Upper lobe of left lung (tissue), 6 donors: ENCODE measurements at regions not wholly inside any gene's neighbourhood (a gene's known extent, or its start where the extent isn't known, plus 50 kb on each side); places are given as distances from the start of the nearest gene placed in this dataset.

Experiments used
- ATAC-seq, 2 donors: fragments of 200-7000 bp; cut with Tn5 transposase; one replicate each; pipeline ENCODE4 v1.9.1; 2022; ENCODE audit warnings: mild to moderate bottlenecking in 2 of 2, moderate library complexity in 2 of 2; ENCODE audit not compliant: low FRiP score in 2 of 2
- DNase-seq, 2 donors: peaks; one replicate each; pipeline ENCODE4 v3.0.0-alpha.2; 2019 to 2020
- H3K27ac ChIP-seq, 4 donors: fragments of 200-600 bp; sonication (generic); one replicate each; pipeline ENCODE4 v1.5.1; 2016 to 2019
- H3K27me3 ChIP-seq, 4 donors: fragments of 200-600 bp; sonication (generic); one replicate each; pipeline ENCODE4 v1.5.1; 2017 to 2019
- H3K36me3 ChIP-seq, 4 donors: fragments of 200-600 bp; sonication (generic); one replicate each; pipeline ENCODE4 v1.5.1; 2016 to 2019
- H3K4me1 ChIP-seq, 4 donors: fragments of 200-600 bp; sonication (generic); one replicate each; pipeline ENCODE4 v1.5.1; 2018 to 2019
- H3K4me3 ChIP-seq, 4 donors: fragments of 200-600 bp; sonication (generic); one replicate each; pipeline ENCODE4 v1.5.1; 2017 to 2019; ENCODE audit warnings: mild to moderate bottlenecking in 2 of 4, moderate library complexity in 1 of 4
- H3K9me3 ChIP-seq, 4 donors: fragments of 200-600 bp; sonication (generic); one replicate each; pipeline ENCODE4 v1.5.1; 2018 to 2019
- CTCF ChIP-seq, 6 experiments: fragments of 450-650 bp in 4 of 6; fragments of 200-600 bp in 2 of 6; sonication (generic) in 2 of 6; IDR thresholded peaks; one replicate each; pipeline ENCODE4 v1.5.1; 2016 to 2019; ENCODE audit warnings: antibody characterized with exemption in 6 of 6
- EP300 ChIP-seq, 4 donors: sonication (generic); formaldehyde crosslinking; IDR thresholded peaks; one replicate each; pipeline ENCODE4 v1.5.1; 2017; ENCODE audit warnings: antibody characterized with exemption in 4 of 4, control low read depth in 2 of 4
- POLR2A ChIP-seq, 4 donors: fragments of 450-650 bp; IDR thresholded peaks; one replicate each; pipeline ENCODE4 v1.5.1; 2016 to 2017; ENCODE audit warnings: antibody characterized with exemption in 4 of 4, mild to moderate bottlenecking in 2 of 4
- POLR2AphosphoS5 ChIP-seq, 2 donors: sonication (generic); formaldehyde crosslinking; IDR thresholded peaks; one replicate each; pipeline ENCODE4 v1.5.1; 2017; ENCODE audit warnings: antibody characterized with exemption in 2 of 2
- WGBS, 2 donors: methylation state at CpG; one replicate each; pipeline ENCODE4 v1.1.5; 2017 to 2018; 5-methylcytosine and 5-hydroxymethylcytosine counted together
- donor health status: DM: no; HTN: no; CAD: no; lungs with moderate emphysema.
- donor health status: DM: no; HTN: yes; CAD: no; lungs with severe emphysema.

GRCh38 chr3:127139601-127140500 is 53.1 kb upstream of the PRR23E start:
- no peak overlapping the region for H3K27ac ChIP-seq
- no peak for TF ChIP-seq EP300 (IDR thresholded peaks at IDR 0.05)
- TF ChIP-seq POLR2A (IDR thresholded peaks at IDR 0.05) = no peak
- no peak for TF ChIP-seq POLR2AphosphoS5 (IDR thresholded peaks at IDR 0.05)
- TF ChIP-seq CTCF (IDR thresholded peaks at IDR 0.05) = no peak
- no peaks in the 10 kb centered on the region for H3K36me3 ChIP-seq
- peaks cover 0 to 13% (median 0%) of the 10 kb centered on the region in 4 donors for H3K27me3 ChIP-seq
- no peaks in the 10 kb centered on the region for H3K9me3 ChIP-seq
- ATAC-seq (no peak), DNase-seq (no peak)
- H3K4me3 ChIP-seq = no peak overlapping the region
- WGBS, 2 donors = 91 to 92% methylated on average over 16 to 17 of the region's 17 CpGs
- peaks cover 9 to 30% (median 15%) of the 10 kb centered on the region in 4 donors for H3K4me1 ChIP-seq

DNA sequence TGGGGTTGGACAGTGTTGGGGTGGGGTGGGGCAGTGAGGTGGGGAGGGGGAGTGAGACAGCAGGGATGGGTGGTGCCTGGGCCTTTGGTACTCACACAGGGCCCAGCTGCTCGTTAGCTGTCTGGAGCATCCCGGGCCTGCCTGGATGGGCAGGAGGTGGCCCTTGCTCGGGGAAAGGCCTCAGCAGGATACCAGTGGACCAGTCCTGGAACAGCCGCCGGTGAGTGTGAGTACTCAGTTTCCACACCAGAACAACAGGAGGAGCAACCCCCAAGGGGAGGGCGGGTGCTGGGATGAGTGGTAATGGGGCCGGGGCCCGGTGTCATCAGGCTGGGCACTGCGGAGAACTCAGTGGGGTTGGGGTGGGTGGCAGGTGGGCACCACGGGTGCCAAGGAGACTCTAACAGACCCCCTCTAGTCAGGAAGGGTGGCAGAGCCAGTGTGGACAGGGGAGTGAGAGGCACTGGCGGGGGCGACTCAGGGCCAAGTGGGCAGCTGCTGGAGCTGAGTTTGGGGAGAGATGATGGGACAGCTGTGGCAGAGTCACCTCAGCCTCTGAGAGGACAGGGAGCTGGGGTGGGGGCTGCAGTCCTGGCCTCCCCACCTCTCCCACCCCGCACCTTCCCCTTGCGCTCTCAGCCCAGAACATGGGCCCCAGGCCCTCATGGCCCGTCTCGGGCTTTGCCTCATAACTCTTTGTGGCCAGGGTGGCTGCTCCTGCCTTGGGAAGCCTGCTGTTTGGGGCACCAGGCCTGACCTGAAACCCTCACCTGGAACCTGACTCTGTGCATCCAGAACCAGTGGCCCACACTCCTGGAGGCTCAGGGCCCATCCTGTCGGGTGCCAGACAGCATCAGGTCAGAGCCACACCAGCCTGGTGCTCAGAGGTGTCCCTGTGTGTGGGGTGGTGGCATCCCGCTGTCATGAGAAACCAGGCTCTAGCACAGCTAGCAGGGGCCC is 52.1 kb upstream of the PRR23E start:
- no peak overlapping the region for H3K4me3 ChIP-seq
- no peak for DNase-seq
- H3K36me3 ChIP-seq = no peaks in the 10 kb centered on the region
- 86 to 91% methylated on average over 12 to 18 of the region's 18 CpGs for WGBS, 2 donors
- no peak for ATAC-seq
- no peak overlapping the region for H3K27ac ChIP-seq
- no peak for TF ChIP-seq CTCF (IDR thresholded peaks at IDR 0.05)
- no peak for TF ChIP-seq POLR2AphosphoS5 (IDR thresholded peaks at IDR 0.05)
- no peak for TF ChIP-seq EP300 (IDR thresholded peaks at IDR 0.05)
- no peak for TF ChIP-seq POLR2A (IDR thresholded peaks at IDR 0.05)
- no peaks in the 10 kb centered on the region for H3K9me3 ChIP-seq
- peaks cover 0 to 5% (median 0%) of the 10 kb centered on the region in 4 donors for H3K27me3 ChIP-seq
- H3K4me1 ChIP-seq = peaks cover 2 to 21% (median 6%) of the 10 kb centered on the region in 4 donors

GRCh38 chr3:127141921-127142730 is 50.8 kb upstream of the PRR23E start:
- Histone ChIP-seq H3K4me3 (no peak overlapping the region), H3K4me1 (peaks cover 0 to 17% (median 4%) of the 10 kb centered on the region in 4 donors), H3K36me3 (no peaks in the 10 kb centered on the region), H3K27ac (no peak overlapping the region), H3K27me3 (no peaks in the 10 kb centered on the region), H3K9me3 (no peaks in the 10 kb centered on the region)
- 38 to 51% methylated on average over 11 to 19 of the region's 19 CpGs for WGBS, 2 donors
- DNase-seq (peak; percentile 47 to 81), ATAC-seq (no peak)
- TF ChIP-seq EP300 (IDR thresholded peaks at IDR 0.05) = no peak
- TF ChIP-seq POLR2A (IDR thresholded peaks at IDR 0.05) = no peak
- TF ChIP-seq CTCF (IDR thresholded peaks at IDR 0.05) = no peak
- no peak for TF ChIP-seq POLR2AphosphoS5 (IDR thresholded peaks at IDR 0.05)
